Stromal cell of bone marrow (primary cell): ENCODE measurements at regions not wholly inside any gene's neighbourhood (a gene's known extent, or its start where the extent isn't known, plus 50 kb on each side); places are given as distances from the start of the nearest gene placed in this dataset.

Experiments
- DNase-seq: peaks from one replicate; pipeline ENCODE4 v3.0.0-alpha.2; 2012; ENCODE audit warnings: low read depth

- DNase-seq = no peak
These were observed 144.1 kb upstream of the HES1 start for GRCh38 chr3:193991666-193992424.

DNA sequence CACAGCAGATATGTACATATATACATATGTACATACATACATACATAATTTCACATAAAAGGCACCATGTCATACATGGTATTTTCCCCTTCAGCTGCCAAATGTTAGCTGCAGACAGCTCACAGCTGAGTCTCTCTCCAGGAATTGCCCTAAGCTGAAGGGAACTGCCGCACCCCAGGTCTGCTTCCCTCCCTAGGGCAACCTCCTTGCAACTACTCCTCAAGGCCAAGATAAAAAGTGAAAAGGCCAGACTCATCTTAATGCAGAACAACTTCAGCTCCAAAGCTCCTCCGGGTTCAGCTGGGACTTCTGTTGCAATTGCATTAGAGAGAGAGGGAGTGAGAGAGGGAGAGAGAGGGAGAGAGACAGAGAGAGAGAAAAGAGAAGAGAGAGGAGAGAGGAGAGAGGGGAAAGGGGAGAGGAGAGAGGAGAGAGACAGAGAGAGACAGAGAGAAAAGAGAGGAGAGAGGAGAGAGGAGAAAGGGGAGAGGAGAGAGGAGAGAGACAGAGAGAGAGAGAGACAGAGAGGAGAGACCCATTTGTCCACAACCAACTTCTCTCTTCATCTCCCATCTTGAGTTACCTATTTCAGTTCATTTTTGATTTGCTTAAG is 143.4 kb upstream of the HES1 start:
- DNase-seq = no peak

DNA sequence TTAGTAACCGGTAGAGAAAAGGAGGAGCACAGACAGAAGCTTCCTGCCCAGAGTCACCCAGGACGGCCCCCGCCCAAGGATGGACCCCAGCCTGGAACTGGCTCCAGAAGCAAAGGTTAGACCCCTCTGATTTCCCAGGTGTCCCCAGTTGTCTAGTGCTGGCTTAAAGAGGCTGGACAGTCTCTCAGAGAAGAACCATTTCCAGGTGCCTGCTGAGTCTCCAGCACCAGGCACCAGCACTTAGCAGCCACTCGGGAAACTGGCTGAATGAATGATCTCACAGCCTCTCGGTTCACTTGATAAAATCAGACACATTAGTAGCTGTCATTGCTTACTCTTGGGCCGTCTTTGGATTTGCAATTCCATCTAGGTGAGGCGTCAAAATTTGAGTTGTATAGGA is 139.7 kb upstream of the HES1 start:
- DNase-seq = no peak

GRCh38 chr3:193996641-193997089 is 139.3 kb upstream of the HES1 start:
- peak; percentile 15 for DNase-seq

- no peak for DNase-seq
These were observed 138.5 kb upstream of the HES1 start for GRCh38 chr3:193997228-193998122.

GRCh38 chr3:193998123-193998448 is 137.9 kb upstream of the HES1 start:
- no peak for DNase-seq

DNA sequence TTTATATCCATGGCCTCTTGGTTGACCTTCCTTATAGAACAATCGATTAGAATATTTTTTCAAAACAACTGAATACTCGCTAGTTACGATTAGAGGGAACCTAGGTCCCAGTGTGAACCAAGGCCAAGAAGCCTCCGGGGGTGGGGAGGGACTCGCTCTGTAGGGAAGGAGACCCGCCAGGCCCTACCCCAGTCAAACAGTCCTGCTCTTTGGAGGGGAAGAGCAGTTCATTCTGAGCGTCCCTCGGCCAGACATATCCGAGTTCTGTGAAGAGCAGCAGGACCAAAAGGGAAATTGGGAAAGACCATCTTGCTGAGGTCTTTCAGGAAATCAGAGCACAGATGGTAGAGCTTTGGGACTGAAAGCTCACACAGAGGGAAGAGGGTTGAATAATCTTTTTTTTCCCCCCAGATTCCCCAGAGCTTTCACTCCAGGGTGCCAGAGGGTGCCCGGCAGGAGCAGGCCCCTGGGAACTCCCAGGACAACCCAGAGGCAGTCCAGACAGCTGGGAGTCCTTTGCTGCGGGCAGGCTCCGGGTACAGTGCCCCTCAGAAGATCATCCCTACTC is 137.2 kb upstream of the HES1 start:
- no peak for DNase-seq

- no peak for DNase-seq
These were observed 135.8 kb upstream of the HES1 start for GRCh38 chr3:194000100-194000499.

GRCh38 chr3:194000712-194001111 is 135.2 kb upstream of the HES1 start:
- no peak for DNase-seq

GRCh38 chr3:194001728-194002459 is 134.1 kb upstream of the HES1 start:
- no peak for DNase-seq

DNA sequence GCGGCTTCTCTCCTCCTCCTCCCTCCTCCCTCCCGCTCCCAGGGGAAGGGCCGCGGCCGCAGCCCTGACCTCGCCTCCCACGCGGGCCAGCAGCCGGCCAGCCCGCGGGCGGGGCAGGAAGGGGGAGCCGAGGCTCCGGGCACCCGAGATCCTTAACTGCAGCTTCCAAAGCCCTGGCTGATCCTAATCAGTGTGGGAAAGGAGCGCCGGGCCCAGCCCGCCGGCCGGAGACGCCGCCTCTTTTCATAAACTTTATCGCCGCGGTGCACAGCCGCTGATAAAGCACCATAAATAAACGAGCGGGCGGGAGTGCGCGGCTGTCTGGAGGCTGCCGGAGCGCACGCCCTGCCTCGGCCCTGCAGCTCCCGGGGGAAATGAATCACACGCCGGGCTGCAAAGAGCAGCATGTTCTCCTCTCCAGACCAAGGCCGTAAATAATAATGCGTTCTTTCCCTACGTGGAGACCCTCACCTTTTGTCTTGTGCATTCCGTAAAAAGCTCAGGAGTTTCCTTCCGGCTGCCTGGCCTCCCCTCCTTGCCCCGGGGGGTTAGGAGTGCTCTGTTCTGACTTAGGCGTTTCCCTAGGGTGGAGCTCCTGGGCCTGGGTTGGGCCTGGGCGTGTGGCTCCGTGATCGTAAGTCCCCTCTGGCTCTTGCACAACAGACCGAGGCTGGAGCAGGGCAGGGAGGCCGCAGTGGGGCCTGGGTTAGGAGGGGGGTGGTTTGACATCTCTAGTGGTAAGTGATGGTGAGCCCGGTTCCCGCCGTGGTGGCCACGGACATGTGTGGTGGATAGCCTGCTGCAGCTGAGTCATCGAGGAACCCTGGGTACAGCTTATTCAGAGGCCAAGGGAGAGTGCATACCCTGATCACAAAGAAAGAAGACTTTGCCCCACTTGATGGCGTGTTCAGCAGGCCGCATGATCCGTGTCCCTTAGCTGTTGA is 132.6 kb upstream of the HES1 start:
- peak; percentile 92 for DNase-seq

GRCh38 chr3:194005930-194006501 is 129.9 kb upstream of the HES1 start:
- DNase-seq = no peak

DNA sequence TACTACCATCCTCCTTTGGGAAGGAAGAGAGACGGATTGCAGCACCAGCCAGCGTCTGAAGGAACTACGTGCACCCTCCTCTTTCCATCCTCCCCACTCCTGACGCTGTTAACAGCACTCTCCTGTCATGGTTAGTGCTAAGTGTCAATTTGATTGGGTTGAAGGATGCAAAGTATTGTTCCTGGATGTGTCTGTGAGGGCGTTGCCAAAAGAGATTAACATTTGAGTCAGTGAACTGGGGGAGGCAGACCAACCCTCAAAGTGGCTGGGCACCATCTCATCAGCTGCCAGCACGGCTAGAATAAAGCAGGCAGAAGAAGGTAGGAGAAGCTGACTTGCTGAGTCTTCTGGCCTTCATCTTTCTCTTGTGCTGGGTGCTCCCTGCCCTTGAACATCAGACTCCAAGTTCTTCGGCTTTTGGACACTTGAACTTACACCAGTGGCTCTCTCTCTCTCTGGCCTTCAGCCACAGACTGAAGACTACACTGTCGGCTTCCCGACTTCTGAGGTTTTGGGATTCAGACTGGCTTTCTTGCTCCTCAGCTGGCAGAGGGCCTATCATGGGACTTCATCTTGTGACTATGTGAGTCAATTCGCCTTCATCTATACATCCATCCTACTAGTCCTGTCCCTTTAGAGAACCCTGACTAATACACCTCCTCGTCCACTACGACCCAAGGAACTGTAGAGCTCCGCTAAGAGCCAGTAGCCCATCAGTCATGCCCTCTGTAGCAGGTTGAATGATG is 128.2 kb upstream of the HES1 start:
- DNase-seq = no peak

GRCh38 chr3:194009019-194009418 is 126.9 kb upstream of the HES1 start:
- no peak for DNase-seq

DNA sequence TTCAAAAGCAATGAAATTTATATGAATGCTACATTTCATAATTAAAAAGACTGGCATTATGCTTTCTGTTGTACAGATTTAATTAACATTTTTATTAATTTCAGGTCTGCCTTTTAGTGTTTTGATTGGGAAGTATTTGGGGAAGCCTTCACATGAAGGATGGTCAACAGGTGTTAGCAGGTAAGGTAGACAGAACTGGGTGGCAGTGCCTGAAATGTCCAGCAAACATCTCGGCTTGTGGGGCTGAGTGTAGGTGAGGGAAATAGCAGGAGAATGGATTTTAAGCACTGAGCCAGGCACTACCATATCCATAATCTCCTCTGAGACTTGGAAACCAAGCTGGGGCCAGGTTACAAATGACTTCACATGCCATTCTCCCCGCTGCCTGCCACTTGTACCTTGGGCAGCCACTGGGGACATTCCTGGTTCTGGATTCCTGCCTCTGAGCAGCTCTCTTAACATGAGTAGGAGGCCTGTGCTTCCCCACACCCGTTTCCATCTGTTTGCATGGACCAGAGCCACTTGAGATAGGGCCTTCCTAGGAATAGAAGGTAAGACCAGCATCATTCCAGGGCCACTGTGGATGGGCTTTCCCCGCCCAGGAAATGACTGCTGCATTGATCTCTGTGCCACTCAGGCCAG is 125.9 kb upstream of the HES1 start:
- DNase-seq = no peak

- DNase-seq = no peak
These were observed 124.1 kb upstream of the HES1 start for GRCh38 chr3:194011807-194012206.

DNA sequence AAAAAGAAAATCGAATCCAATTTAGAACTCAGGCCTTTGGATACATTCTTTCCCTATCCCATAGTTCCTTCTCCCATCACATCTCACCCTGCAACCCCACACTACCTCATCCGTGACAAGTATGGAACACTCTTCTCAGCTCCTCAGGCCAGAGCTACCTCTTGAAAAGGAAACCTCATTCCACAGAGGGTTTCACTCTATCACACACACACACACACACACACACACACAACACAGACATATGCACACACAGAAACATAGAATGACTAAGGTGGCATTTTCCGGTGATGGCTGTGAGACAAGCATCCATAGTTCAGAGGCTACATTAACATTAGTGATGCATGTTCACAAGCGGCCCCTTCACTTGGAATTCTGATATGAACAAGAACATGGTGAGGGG is 122.0 kb upstream of the HES1 start:
- no peak for DNase-seq

GRCh38 chr3:194014756-194015155 is 121.2 kb upstream of the HES1 start:
- no peak for DNase-seq
